Hepatocyte (in vitro differentiated cells): ENCODE measurements at regions not wholly inside any gene's neighbourhood (a gene's known extent, or its start where the extent isn't known, plus 50 kb on each side); places are given as distances from the start of the nearest gene placed in this dataset.

Source experiments
- DNase-seq: peaks from one replicate; pipeline ENCODE4 v3.0.0-alpha.2; 2016; ENCODE audit warnings: low spot score
- H2AFZ ChIP-seq: fragments of 200-600 bp; sonication (generic); 2 replicates; pipeline ENCODE4 v1.6.0; 2016; ENCODE audit warnings: antibody characterized with exemption, mild to moderate bottlenecking
- H3K27ac ChIP-seq: fragments of 200-600 bp; sonication (generic); 2 replicates; pipeline ENCODE4 v1.5.1; 2016; ENCODE audit warnings: mild to moderate bottlenecking
- H3K27me3 ChIP-seq: fragments of 200-600 bp; sonication (generic); 2 replicates; pipeline ENCODE4 v1.6.1; 2016
- H3K36me3 ChIP-seq: fragments of 200-600 bp; sonication (generic); replicated peaks from 2 replicates; pipeline ENCODE4 v1.5.1; 2016; ENCODE audit warnings: low read depth; ENCODE audit not compliant: insufficient read depth
- H3K4me1 ChIP-seq: fragments of 200-600 bp; sonication (generic); 2 replicates; pipeline ENCODE4 v1.5.1; 2016; ENCODE audit warnings: mild to moderate bottlenecking, moderate library complexity; ENCODE audit not compliant: insufficient read depth
- H3K4me2 ChIP-seq: fragments of 200-600 bp; sonication (generic); 2 replicates; pipeline ENCODE4 v1.6.0; 2016
- H3K4me3 ChIP-seq: fragments of 200-600 bp; sonication (generic); 2 replicates; pipeline ENCODE4 v1.5.1; 2016; ENCODE audit warnings: mild to moderate bottlenecking
- H3K79me2 ChIP-seq: fragments of 200-600 bp; sonication (generic); 2 replicates; pipeline ENCODE4 v1.6.0; 2017; ENCODE audit warnings: mild to moderate bottlenecking
- H3K9me2 ChIP-seq: fragments of 200-600 bp; sonication (generic); replicated peaks from 2 replicates; pipeline ENCODE4 v1.6.0; 2017; ENCODE audit warnings: mild to moderate bottlenecking; ENCODE audit not compliant: insufficient read depth
- H3K9me3 ChIP-seq: fragments of 200-600 bp; sonication (generic); 2 replicates; pipeline ENCODE4 v1.5.1; 2016; ENCODE audit warnings: low read depth, mild to moderate bottlenecking
- H4K20me1 ChIP-seq: fragments of 200-600 bp; sonication (generic); 2 replicates; pipeline ENCODE4 v1.6.0; 2016; ENCODE audit warnings: mild to moderate bottlenecking; ENCODE audit not compliant: insufficient read depth, poor library complexity, severe bottlenecking
- CTCF ChIP-seq: fragments of 200-600 bp; sonication (generic); IDR thresholded peaks from 2 replicates; pipeline ENCODE4 v1.5.1; 2016; ENCODE audit warnings: antibody characterized with exemption, mild to moderate bottlenecking; ENCODE audit not compliant: poor library complexity
- EZH2 ChIP-seq: fragments of 200-600 bp; sonication (generic); IDR thresholded peaks from 2 replicates; pipeline ENCODE4 v1.6.1; 2016; ENCODE audit warnings: antibody characterized with exemption, mild to moderate bottlenecking, borderline replicate concordance
- EZH2phosphoT487 ChIP-seq: fragments of 200-600 bp; sonication (generic); IDR thresholded peaks from one replicate; pipeline ENCODE4 v1.6.1; 2018; ENCODE audit warnings: antibody characterized with exemption, mild to moderate bottlenecking, low read depth, moderate library complexity; ENCODE audit not compliant: unreplicated experiment, severe bottlenecking
- WGBS: methylation state at CpG from one replicate; pipeline ENCODE4 v1.1.6; 2016; ENCODE audit warnings: low lambda C conversion rate; ENCODE audit errors: missing lambda C conversion rate; 5-methylcytosine and 5-hydroxymethylcytosine counted together

- Histone ChIP-seq H3K4me2 (no peak overlapping the region), H3K9me2 (no peaks in the 10 kb centered on the region), H3K79me2 (no peaks in the 10 kb centered on the region), H3K4me1 (no peaks in the 10 kb centered on the region), H2AFZ (no peak overlapping the region), H3K27me3 (peaks cover 4% of the 10 kb centered on the region), H3K36me3 (no peaks in the 10 kb centered on the region), H3K27ac (no peak overlapping the region), H3K4me3 (no peak overlapping the region), H3K9me3 (no peaks in the 10 kb centered on the region), H4K20me1 (no peaks in the 10 kb centered on the region)
- no peak for DNase-seq
- no peak for TF ChIP-seq CTCF
- no peak for TF ChIP-seq EZH2
- TF ChIP-seq EZH2phosphoT487 = no peak
- WGBS = 65% methylated on average over 9 of the region's 9 CpGs
Measured at GRCh38 chr1:208803011-208803811, 559.0 kb upstream of the PLXNA2 start.

GRCh38 chr1:208807446-208808127 lies 563.4 kb upstream of the PLXNA2 start:
- no peaks in the 10 kb centered on the region for H3K27me3 ChIP-seq
- no peak overlapping the region for H3K4me3 ChIP-seq
- no peaks in the 10 kb centered on the region for H3K4me1 ChIP-seq
- H3K4me2 ChIP-seq = no peak overlapping the region
- 81% methylated on average over 4 of the region's 4 CpGs for WGBS
- no peaks in the 10 kb centered on the region for H3K36me3 ChIP-seq
- no peaks in the 10 kb centered on the region for H4K20me1 ChIP-seq
- no peak for TF ChIP-seq CTCF
- no peak for TF ChIP-seq EZH2phosphoT487
- no peak for TF ChIP-seq EZH2
- DNase-seq = no peak
- no peaks in the 10 kb centered on the region for H3K79me2 ChIP-seq
- H3K27ac ChIP-seq = no peak overlapping the region
- H3K9me2 ChIP-seq = no peaks in the 10 kb centered on the region
- H3K9me3 ChIP-seq = no peaks in the 10 kb centered on the region
- no peak overlapping the region for H2AFZ ChIP-seq

- Histone ChIP-seq H3K36me3 (no peaks in the 10 kb centered on the region), H3K9me3 (no peaks in the 10 kb centered on the region), H3K27me3 (no peaks in the 10 kb centered on the region), H3K4me1 (no peaks in the 10 kb centered on the region), H3K9me2 (no peaks in the 10 kb centered on the region), H2AFZ (no peak overlapping the region), H3K4me2 (no peak overlapping the region), H3K79me2 (no peaks in the 10 kb centered on the region), H4K20me1 (no peaks in the 10 kb centered on the region), H3K27ac (no peak overlapping the region), H3K4me3 (no peak overlapping the region)
- DNase-seq = no peak
- 87% methylated on average over 1 of the region's 1 CpG for WGBS
- no peak for TF ChIP-seq EZH2
- TF ChIP-seq EZH2phosphoT487 = no peak
- no peak for TF ChIP-seq CTCF
Measured at GRCh38 chr1:208808301-208808700, 564.1 kb upstream of the PLXNA2 start.
